NCI-H146 (cell line): ENCODE measurements at regions not wholly inside any gene's neighbourhood (a gene's known extent, or its start where the extent isn't known, plus 50 kb on each side); places are given as distances from the start of the nearest gene placed in this dataset.
"Not testable (repeated sequence)": the region's sequence is repeated elsewhere in the genome, so short reads cannot be mapped to it uniquely, and the experiment has no call there.

Experiments
- DNase-seq: peaks from one replicate; lab custom pipeline; 2025; lab: John Stamatoyannopoulos, UW

GRCh38 chr5:154618696-154619095 lies 136.5 kb upstream of the LARP1 start:
- DNase-seq, result no peak

- no peak for DNase-seq
These were observed 136.6 kb upstream of the HAND1 start for GRCh38 chr5:154614595-154614994.

- no peak for DNase-seq
These were observed 136.1 kb upstream of the HAND1 start for GRCh38 chr5:154614125-154614524.

GRCh38 chr5:154612666-154613065 lies 134.6 kb upstream of the HAND1 start:
- no peak for DNase-seq

- no peak for DNase-seq
These were observed 133.3 kb upstream of the HAND1 start for GRCh38 chr5:154611341-154611767.

GRCh38 chr5:154610321-154611154 lies 132.5 kb upstream of the HAND1 start:
- peak; percentile 62 for DNase-seq

GRCh38 chr5:154609251-154609650 lies 131.2 kb upstream of the HAND1 start:
- DNase-seq, result no peak

- DNase-seq, result no peak
These were observed 130.5 kb upstream of the HAND1 start for GRCh38 chr5:154608531-154609011.

- no peak for DNase-seq
These were observed 129.7 kb upstream of the HAND1 start for GRCh38 chr5:154607746-154608145.

GRCh38 chr5:154606246-154606645 lies 128.2 kb upstream of the HAND1 start:
- DNase-seq, result no peak

GRCh38 chr5:154603953-154604679 lies 126.1 kb upstream of the HAND1 start:
- no peak for DNase-seq

GRCh38 chr5:154603485-154603884 lies 125.5 kb upstream of the HAND1 start:
- DNase-seq, result no peak

- no peak for DNase-seq
These were observed 125.0 kb upstream of the HAND1 start for GRCh38 chr5:154603011-154603410.

GRCh38 chr5:154601014-154601413 lies 123.0 kb upstream of the HAND1 start:
- no peak for DNase-seq

GRCh38 chr5:154598021-154598420 lies 120.0 kb upstream of the HAND1 start:
- no peak for DNase-seq

GRCh38 chr5:154596844-154597243 lies 118.8 kb upstream of the HAND1 start:
- not testable (repeated sequence) for DNase-seq

GRCh38 chr5:154595662-154596061 lies 117.6 kb upstream of the HAND1 start:
- DNase-seq, result no peak

GRCh38 chr5:154593796-154594195 lies 115.8 kb upstream of the HAND1 start:
- no peak for DNase-seq

GRCh38 chr5:154593071-154593470 lies 115.0 kb upstream of the HAND1 start:
- no peak for DNase-seq

- no peak for DNase-seq
These were observed 112.2 kb upstream of the HAND1 start for GRCh38 chr5:154590093-154590724.

GRCh38 chr5:154589511-154589910 lies 111.5 kb upstream of the HAND1 start:
- DNase-seq, result no peak

- DNase-seq, result not testable (repeated sequence)
These were observed 110.9 kb upstream of the HAND1 start for GRCh38 chr5:154588833-154589425.
